GM08714 (cell line): ENCODE measurements at regions not wholly inside any gene's neighbourhood (a gene's known extent, or its start where the extent isn't known, plus 50 kb on each side); places are given as distances from the start of the nearest gene placed in this dataset.

ENCODE experiments used
- H3K4me3 ChIP-seq: fragments of 200-500 bp; sonication (Bioruptor generic); 2 replicates; pipeline ENCODE4 v1.5.1; 2014; ENCODE audit warnings: mild to moderate bottlenecking, low read length, inconsistent platforms
- ZNF274 ChIP-seq: IDR thresholded peaks from 2 replicates; pipeline ENCODE4 v1.6.1; 2012; ENCODE audit warnings: mild to moderate bottlenecking, low read depth, low read length

DNA sequence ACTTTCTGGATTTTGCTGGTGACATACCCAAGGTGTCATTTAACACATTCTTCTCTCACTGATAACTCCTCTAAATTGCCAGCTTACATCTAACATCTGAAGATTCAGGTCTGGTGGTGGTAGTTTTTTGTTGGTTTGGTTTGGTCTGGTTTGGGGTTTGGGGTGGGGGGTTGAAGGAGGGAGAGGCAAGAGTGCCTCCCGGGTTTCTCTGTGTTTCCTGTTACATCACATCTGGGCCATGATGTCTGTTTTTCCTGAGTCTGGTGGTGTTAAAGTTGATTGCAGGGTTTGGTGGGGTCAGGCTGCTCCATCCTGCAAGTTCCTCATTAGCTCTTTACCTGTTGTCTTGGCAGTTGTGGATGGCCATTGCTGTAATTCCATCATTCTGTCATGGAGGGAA, 155.8 kb upstream of the UBL3 start:
- TF ChIP-seq ZNF274 = no peak
- H3K4me3 ChIP-seq = no peak overlapping the region

DNA sequence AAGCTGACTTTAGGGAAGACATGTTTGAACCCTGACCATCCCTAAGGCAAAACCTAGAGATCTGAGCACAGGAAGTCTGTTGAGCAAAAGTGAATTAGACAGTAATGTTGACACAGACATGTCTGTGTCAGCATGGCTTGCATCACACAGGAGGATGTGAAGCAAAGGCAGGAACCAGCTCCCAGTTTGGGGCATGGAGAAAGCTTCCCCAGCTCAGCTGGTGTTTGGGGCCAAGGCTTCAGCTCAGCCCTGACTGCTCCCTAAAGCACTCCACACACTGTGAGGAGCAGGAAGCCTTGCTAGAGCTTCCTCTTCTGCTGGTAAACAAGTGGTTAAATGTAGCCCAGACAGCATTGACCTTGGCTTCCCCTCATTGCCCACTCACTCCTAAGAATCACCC, 153.8 kb upstream of the UBL3 start:
- no peak overlapping the region for H3K4me3 ChIP-seq
- no peak for TF ChIP-seq ZNF274

DNA sequence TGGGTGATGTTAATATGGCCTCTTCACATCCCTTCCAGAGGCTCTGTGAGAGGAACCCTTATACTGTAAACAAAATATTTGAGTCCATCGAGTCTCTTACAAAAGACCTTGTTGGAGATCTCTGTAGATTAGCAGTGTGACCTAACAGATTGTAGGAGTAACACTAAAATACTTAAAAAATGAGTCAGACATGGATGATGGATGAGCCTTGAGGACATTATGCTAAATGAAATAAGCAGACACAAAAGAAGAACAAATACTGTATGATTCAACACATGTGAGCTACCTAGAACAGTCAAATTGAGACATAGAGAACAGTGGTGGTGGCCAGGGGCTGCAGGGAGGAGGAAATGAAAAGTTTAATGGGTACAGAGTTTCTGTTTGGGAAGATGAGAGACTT, 152.2 kb upstream of the UBL3 start:
- TF ChIP-seq ZNF274 = no peak
- no peak overlapping the region for H3K4me3 ChIP-seq

DNA sequence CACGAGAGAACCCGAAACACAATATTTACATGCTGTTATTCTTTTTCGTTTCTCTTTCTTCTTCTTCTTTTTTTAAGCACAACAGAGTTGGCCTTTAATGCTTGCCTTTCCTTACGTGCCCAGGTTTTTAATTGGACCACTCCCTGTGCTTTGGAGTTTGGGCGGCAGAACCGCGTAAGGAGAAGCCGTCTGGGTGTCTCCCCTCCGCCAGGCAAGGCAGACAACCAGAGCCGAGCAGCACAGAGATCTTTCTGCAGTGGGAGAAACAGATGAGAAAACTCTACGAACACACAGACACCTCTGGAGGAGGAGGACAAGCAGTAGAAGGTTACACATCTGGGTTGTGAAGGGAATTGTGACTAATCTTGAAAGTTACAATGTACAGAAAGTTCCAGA, 150.0 kb upstream of the UBL3 start:
- H3K4me3 ChIP-seq = no peak overlapping the region
- TF ChIP-seq ZNF274 = no peak

DNA sequence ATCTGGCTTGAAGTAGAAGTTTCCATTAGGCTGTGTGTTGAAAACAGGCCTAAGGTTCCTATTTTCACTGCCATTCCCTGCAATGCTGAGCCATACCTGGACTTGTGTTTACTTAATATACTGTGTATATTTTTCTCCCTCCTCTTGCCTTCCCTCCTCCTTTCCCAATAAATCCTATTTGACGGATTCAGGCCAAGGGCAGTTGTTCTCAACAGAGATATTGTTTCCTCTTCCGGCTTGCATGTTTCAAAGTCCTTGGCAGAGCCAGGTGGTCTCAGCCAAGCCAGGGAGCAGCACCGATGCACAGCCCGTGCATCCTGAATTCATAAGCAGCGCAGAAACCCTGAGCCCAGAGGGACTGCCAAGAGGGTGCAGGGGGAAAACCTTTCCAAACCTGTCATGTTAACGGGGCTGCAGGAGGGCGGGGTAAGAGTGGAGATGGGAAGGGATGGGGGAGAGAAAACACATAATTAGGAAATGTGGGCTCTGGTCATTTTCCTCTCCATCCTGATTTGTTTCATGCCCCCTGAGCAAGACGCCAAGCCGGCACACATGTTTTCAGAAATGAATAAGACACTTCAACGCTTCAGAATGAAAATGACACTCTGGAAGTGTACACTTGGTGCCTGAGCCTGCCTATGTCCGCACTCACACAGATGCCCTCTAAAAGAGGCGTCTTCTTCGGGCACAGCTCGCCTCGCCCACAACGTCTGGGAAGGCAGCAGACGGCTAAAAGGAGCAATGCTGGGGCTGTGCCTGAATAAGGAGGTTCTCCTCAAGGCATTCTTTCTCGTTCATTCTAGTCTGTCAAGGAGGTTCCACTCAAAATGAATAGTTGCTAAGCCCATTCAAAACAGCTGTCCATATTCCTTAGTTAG, 149.3 kb upstream of the UBL3 start:
- H3K4me3 ChIP-seq = no peak overlapping the region
- no peak for TF ChIP-seq ZNF274

DNA sequence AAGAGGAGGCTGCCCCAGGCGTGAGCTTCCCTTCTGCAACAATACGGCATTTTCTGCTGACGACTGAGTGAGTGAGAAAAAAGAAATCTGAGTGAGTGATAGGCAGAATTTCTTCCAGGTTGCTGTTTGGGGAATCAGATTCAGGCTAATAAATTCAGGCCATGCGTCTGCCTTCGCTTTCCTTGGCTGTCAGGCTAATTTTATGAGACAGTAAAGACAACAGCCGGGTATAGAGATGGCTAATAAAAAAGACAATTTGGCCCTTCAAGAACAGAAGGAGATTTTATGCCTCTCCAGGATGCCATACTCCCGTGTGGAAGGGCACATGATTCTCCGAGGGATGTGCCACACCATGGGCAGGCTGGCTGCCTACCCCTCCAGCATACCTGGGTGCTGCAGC, 145.9 kb upstream of the UBL3 start:
- no peak overlapping the region for H3K4me3 ChIP-seq
- TF ChIP-seq ZNF274 = no peak

DNA sequence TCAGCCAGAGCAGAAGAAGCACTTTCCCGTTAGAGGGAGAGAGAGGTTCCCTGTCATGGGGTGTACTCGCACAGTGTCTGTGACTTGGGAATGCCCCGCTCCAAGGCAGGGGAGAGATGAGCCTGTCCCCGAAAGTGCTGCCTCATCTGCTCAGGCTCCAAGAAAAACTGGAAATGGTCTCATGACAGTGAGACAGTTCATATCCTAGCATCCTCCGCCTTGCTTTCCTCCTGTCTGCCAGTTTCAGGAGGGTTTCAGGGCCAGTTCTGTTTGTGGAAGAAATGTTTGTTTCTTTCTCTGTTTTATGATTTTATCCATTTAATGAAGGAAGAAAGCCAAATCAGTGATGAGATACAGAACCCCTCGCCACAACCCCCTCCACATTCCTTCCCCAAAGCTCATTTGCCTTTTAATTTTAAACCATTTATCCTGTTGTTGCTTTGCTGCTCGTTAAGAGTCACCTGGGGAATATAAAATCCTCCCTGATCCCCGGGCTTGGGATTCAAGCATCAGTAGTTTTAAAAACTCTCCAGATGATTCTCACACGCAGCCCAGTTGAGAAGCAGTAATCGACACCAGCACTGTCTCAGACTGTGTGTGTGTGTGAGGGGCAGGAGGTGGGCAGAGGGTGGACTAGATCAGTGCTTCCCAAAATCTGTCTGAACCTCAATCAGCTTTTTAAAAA, 144.6 kb upstream of the UBL3 start:
- H3K4me3 ChIP-seq = no peak overlapping the region
- no peak for TF ChIP-seq ZNF274

DNA sequence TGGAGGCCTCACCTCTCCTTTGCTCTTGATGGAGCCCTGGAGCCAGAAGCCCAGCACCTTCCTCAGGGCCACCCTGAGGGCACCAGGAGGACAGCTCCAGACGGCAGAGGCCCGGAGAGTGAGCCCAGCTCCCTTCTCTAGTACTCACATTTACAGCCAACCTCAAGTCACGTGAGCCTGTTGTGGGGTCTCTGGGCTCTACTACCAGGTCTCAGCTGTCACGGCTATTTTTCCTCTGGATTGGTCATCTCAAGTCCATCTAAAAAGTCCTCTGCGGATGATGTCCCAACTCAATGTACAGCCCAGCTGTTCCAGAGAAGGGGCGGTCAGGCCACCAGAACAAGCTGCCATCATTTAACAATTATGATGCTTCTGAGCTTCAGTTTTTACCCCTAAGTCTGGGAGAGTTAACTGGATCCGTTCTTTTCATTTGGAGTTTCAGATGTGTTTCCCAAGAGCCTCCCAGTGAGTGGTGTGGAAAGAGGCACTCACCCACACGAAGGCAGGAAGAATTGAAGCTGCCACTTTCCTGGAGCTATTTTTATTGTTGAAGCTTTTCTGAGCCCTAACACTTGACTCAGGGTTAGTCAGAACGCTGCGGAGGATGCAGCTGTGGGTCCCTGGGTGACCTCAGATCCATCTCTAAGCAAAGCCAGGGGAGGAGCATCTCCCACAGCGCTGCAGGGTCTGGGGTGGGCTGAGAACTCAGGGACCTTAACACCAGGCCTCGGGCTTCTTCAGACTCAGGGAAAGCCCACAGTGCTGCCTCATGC, 143.5 kb upstream of the UBL3 start:
- TF ChIP-seq ZNF274 = no peak
- no peak overlapping the region for H3K4me3 ChIP-seq

DNA sequence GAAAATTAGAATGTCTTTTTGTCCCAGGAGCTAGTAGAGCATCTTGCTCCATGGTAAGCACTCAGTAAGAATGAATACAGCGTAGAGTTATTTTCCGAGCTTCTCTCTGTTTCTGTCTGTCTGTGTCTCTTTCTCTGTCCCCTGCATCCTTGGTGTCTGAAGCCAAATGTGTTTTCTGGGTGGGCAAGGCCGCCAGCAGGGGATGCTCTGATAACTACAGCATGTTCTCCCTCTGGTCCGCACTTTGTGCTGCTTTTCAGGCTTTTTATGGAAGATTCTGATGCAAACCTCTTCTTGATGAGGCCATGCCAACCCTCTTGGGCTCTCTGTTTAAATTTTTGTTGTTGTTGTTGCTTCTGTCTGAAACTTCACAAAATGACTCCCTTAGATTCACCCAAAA, 142.8 kb upstream of the UBL3 start:
- no peak overlapping the region for H3K4me3 ChIP-seq
- TF ChIP-seq ZNF274 = no peak

DNA sequence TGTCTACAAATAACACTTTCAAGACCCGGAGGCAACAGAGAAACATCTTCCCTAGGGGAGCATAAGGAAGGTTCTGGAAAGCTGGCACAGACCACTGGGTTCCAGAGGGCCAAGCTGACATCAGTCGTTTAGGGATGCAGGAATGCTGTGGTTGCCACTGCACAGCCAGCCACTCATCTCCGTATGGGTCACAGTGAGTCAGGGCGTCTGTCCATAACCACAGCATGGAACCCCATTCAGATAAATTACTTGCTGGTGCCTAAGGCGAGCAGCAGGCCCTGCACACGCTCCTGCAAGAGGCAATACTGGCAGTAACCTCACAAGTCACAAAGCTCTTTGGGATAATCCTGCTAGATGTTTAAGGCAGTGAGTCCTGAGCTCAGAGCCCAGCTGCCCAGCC, 140.9 kb upstream of the UBL3 start:
- H3K4me3 ChIP-seq = no peak overlapping the region
- TF ChIP-seq ZNF274 = no peak

DNA sequence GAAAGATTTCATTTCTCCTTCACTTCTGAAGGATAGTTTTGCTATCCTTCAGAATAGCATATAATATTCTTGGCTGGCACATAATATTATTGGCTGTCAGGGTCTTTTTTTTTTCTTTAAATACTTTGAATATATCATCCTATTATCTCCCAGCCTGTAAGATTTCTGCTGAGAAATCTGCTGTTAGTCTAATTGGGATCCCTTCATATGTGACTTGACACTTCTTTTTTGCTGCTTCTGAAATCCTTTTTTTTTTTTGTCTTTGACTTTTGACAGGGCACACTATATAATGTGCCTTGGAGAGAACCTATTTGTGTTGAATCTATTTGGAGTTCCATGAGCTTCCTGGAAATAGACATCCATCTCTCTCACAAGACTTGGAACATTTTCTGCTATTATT, 136.9 kb upstream of the UBL3 start:
- no peak for TF ChIP-seq ZNF274
- H3K4me3 ChIP-seq = no peak overlapping the region

DNA sequence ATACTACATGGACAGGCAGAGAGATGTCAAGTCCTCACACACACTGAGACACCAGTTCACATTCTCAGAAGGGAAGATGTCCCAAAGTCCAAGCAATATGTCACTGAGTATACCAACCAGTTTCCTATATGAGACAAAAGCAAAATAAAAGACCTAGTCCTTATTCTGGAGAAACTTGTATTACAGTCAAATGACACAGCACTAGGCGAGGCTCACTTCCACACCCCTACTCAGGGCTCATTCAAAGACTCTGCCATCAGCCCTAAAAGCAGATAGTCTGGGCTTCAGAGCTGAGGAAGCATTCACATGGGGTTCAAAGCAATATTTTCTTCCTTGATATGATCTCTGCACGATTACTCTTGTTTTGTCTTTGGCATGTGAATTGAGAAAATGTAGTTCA, 129.9 kb upstream of the UBL3 start:
- no peak for TF ChIP-seq ZNF274
- H3K4me3 ChIP-seq = no peak overlapping the region

DNA sequence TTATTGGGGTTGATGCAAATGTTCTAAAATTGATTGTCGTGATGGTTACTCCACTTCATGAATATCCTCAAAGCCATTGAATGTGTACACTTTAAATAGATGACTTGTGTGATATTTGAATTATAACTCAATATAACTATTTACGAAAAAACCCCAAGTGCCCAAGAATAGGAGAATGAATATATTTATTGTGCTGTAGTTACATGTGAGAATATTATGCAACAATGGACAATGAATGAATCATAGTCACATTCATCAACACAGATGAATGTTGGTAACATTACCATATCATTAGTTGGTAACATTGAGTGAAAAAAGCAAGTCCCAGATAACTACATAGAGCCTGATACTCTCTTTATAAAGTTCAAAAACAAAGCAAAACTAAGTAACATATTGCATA, 127.8 kb upstream of the UBL3 start:
- TF ChIP-seq ZNF274 = no peak
- H3K4me3 ChIP-seq = no peak overlapping the region

DNA sequence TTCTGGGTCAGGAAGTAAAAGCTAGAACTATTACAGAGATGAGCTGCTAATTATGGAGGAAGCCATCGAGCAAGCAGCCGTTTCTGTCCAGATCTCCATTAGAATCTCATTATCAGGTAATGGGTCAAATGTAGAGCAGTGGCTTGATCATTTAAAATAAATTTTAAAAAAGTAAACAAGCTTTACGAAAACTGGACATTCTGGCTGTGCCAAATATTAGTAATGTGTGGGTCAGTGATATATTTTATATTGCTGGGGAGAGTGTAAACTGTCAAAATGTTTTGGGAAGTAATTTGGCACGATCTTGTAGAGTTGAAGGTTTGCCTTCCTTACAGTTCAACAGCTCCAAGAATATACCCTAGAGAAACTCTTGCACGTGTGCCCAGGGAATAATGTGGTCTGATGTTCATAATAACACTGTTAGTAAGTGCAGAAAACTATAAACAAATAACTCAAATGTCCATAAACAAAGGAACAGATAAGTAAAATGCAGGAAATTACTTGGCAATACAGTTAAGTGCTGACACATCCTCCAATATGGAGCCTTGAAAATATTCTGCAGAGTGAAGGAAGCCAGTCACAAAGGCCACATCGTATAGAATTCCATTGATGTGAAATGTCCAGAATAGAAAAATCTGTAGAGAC, 127.2 kb upstream of the UBL3 start:
- TF ChIP-seq ZNF274 = no peak
- no peak overlapping the region for H3K4me3 ChIP-seq

DNA sequence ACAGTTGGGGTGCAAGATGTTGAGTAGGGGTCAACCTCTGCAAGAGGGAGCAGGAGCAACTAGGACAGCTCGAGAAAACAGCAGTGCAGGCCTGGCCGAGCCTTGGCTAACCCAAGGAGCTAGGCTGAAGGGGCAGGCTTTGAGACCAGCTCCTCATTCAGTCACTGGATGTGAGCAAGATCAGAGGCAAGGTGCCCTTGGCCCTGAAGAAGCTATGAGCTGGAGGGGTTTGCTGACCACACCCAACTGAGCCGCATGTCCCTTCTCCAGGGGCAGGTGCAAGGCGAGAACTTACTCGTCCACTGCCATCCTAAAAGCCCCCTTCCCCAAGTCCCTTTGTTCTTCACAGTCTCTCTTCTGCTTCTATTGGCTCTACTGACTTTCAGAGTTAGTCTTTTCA, 126.1 kb upstream of the UBL3 start:
- no peak for TF ChIP-seq ZNF274

More for the DNA sequence above, 126.1 kb upstream of the UBL3 start:
- H3K4me3 ChIP-seq = no peak overlapping the region
